SH-SY5Y (cell line): ENCODE measurements at regions not wholly inside any gene's neighbourhood (a gene's known extent, or its start where the extent isn't known, plus 50 kb on each side); places are given as distances from the start of the nearest gene placed in this dataset.

Experiments
- GATA2 ChIP-seq: IDR thresholded peaks from 2 replicates; pipeline ENCODE4 v1.6.1; 2011; ENCODE audit warnings: mild to moderate bottlenecking, low read depth, low read length
- GATA3 ChIP-seq: IDR thresholded peaks from 2 replicates; pipeline ENCODE4 v1.6.1; 2011; ENCODE audit warnings: low read depth, mild to moderate bottlenecking, low read length, moderate library complexity

DNA sequence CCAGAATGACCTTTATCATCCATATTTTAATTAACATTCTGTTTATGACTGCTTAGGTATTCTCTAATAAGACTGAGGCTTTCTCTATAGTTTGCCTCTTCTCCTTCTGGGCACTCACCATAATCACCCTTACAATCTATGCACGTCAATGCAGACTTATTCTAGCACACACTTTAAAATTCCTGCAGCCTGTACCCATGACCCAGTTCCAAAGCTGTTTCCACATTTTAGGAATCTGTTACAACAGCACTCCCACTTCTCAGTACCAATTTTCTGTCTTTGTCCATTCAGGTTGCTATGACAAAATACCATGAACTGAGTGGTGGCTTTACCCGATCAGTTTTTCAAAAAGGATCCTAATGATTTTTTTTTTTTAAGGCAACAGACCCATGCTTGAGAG, 103.5 kb downstream of the SOX14 start:
- no peak for TF ChIP-seq GATA3
- no peak for TF ChIP-seq GATA2
